Right atrium auricular region (tissue), 2 donors: ENCODE measurements at regions not wholly inside any gene's neighbourhood (a gene's known extent, or its start where the extent isn't known, plus 50 kb on each side); places are given as distances from the start of the nearest gene placed in this dataset.

Experiments
- DNase-seq: peaks from one replicate; pipeline ENCODE4 v3.0.0-alpha.2; 2019; ENCODE audit warnings: low spot score
- H3K27ac ChIP-seq, 2 donors: fragments of 200-600 bp; sonication (generic); 1 replicate in 1 of 2; 2 replicates in 1 of 2; pipeline ENCODE4 v1.5.1; 2016 to 2019
- H3K27me3 ChIP-seq, 2 donors: fragments of 200-600 bp; sonication (generic); one replicate each; pipeline versions ENCODE4 v1.5.1 to v1.6.0; 2017 to 2019
- H3K36me3 ChIP-seq: fragments of 200-600 bp; sonication (generic); one replicate; pipeline ENCODE4 v1.5.1; 2016
- H3K4me1 ChIP-seq, 2 donors: fragments of 200-600 bp; sonication (generic); one replicate each; pipeline versions ENCODE4 v1.5.1 to v1.6.0; 2017 to 2019
- H3K4me3 ChIP-seq, 2 donors: fragments of 200-600 bp; sonication (generic); 1 replicate in 1 of 2; 2 replicates in 1 of 2; pipeline ENCODE4 v1.5.1; 2017 to 2019; ENCODE audit warnings: mild to moderate bottlenecking in 1 of 2, moderate library complexity in 1 of 2
- H3K9me3 ChIP-seq, 2 donors: fragments of 200-600 bp; sonication (generic); one replicate each; pipeline ENCODE4 v1.5.1; 2019
- TF ChIP-seq, protein P1 (sequence below), 2 donors: fragments of 200-600 bp; sonication (generic); IDR thresholded peaks; one replicate each; pipeline ENCODE4 v1.5.1; 2019; ENCODE audit warnings: antibody characterized with exemption in 2 of 2

DNA sequence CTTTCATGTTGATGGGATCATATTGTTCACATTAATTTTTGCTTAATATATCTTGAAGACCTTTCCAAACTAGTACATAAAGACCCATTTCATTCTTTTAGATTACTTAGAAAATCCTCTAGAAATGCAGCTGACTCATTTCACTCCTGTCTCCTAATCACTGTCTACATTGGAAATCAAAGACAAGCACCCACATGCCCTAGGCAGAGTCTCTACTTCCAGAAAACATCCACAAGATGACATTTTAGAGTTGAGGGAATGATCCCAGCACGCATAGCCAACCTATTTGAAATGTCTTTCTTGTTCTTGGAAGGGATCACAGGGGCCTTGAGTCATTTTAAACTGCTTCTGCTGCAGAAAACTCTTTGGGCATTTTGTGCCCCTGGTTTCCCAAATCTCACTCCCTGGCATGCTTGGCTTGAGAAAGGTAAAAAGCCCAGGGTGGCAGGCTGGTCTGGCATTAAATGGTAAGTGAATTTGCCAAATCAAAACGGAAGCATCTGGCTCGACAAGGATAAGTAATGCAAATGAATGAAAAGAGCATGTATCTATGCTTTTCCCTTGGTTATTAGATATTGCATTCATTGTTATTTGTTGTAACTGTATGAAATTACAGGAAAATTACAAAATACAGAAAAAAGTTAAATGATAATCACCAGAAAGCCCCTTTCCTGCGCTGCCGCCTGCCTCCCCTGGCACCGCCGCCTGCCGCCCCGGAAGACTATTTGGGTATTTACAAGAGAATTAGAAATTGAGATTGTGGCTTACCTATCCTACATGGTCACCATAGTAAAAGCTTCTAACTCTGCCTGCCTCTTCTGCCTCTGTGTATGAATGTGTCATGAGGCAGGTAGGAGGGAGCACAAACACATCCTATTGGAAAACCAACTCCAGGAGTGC lies 225.3 kb downstream of the PTEN start:
- H3K36me3 ChIP-seq: no peaks in the 10 kb centered on the region

DNA sequence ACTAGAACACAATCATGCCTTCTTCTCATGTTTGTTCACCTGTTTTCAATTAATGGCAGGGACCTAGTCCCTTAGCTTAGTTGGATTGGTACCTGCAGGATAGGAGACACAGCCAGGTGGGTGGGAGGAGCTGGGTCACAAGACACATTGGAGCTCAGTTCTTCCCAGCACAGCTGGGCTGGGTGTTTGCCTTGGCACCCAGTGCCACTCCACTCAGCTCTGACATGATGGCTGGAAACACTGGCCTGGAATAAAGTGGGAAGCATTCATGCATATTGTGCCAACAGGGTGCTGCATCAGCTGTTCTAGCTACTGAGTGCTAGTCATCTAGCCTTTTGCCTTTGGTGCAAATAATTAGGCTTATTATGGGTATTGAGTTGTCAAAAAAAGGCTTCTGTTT lies 226.1 kb downstream of the PTEN start:
- H3K27ac ChIP-seq: no peak overlapping the region

More for the DNA sequence above, 225.3 kb downstream of the PTEN start:
- H3K9me3 ChIP-seq: no peaks in the 10 kb centered on the region
- peaks cover 0 to 7% of the 10 kb centered on the region in 2 donors for H3K4me1 ChIP-seq
- DNase-seq: no peak
- no peaks in the 10 kb centered on the region for H3K27me3 ChIP-seq
- no peak overlapping the region for H3K27ac ChIP-seq
- TF ChIP-seq, protein P1, sequence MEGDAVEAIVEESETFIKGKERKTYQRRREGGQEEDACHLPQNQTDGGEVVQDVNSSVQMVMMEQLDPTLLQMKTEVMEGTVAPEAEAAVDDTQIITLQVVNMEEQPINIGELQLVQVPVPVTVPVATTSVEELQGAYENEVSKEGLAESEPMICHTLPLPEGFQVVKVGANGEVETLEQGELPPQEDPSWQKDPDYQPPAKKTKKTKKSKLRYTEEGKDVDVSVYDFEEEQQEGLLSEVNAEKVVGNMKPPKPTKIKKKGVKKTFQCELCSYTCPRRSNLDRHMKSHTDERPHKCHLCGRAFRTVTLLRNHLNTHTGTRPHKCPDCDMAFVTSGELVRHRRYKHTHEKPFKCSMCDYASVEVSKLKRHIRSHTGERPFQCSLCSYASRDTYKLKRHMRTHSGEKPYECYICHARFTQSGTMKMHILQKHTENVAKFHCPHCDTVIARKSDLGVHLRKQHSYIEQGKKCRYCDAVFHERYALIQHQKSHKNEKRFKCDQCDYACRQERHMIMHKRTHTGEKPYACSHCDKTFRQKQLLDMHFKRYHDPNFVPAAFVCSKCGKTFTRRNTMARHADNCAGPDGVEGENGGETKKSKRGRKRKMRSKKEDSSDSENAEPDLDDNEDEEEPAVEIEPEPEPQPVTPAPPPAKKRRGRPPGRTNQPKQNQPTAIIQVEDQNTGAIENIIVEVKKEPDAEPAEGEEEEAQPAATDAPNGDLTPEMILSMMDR (IDR thresholded peaks at IDR 0.05): no peak
- no peak overlapping the region for H3K4me3 ChIP-seq

DNA sequence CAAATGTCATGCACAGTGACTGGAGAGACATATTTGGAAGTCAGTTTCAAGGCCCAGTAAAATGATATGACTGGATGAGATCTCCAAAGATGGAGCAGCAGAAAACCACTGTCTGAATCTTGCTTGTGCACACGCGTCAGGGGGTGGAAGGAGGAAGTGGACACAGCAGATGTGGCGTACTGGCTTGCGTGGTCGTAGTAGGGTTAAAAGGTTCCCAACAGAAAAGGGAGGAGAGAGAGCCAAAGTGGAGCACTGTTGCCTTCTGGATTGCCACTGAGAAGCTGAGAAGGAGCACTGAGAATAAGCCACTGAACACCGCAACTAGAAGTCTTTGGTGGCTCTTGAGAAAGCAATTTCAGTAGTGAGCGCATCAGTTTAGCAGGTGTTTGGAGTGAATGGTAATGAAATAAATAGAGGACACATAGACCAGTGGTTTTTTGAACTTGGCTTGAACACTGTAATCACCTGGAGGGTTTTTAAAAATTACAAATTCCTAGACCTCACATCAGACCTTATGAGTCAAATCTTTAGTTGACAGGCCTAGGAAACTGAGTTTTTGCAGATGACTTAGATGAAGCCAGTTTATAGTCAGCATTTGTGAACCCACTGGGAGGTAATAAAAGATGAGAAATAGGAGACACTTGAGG lies 227.3 kb downstream of the PTEN start:
- DNase-seq: no peak
- H3K9me3 ChIP-seq: no peaks in the 10 kb centered on the region
- H3K27me3 ChIP-seq: no peaks in the 10 kb centered on the region
- H3K36me3 ChIP-seq: no peaks in the 10 kb centered on the region
- H3K4me3 ChIP-seq: no peak overlapping the region
- TF ChIP-seq, protein P1 (IDR thresholded peaks at IDR 0.05): no peak
- H3K27ac ChIP-seq: no peak overlapping the region
- H3K4me1 ChIP-seq: peaks cover 0 to 13% of the 10 kb centered on the region in 2 donors

More for the DNA sequence above, 226.1 kb downstream of the PTEN start:
- H3K9me3 ChIP-seq: no peaks in the 10 kb centered on the region
- DNase-seq: no peak
- H3K4me1 ChIP-seq: peaks cover 0 to 7% of the 10 kb centered on the region in 2 donors
- H3K4me3 ChIP-seq: no peak overlapping the region
- H3K36me3 ChIP-seq: no peaks in the 10 kb centered on the region
- TF ChIP-seq, protein P1 (IDR thresholded peaks at IDR 0.05): no peak
- H3K27me3 ChIP-seq: no peaks in the 10 kb centered on the region

DNA sequence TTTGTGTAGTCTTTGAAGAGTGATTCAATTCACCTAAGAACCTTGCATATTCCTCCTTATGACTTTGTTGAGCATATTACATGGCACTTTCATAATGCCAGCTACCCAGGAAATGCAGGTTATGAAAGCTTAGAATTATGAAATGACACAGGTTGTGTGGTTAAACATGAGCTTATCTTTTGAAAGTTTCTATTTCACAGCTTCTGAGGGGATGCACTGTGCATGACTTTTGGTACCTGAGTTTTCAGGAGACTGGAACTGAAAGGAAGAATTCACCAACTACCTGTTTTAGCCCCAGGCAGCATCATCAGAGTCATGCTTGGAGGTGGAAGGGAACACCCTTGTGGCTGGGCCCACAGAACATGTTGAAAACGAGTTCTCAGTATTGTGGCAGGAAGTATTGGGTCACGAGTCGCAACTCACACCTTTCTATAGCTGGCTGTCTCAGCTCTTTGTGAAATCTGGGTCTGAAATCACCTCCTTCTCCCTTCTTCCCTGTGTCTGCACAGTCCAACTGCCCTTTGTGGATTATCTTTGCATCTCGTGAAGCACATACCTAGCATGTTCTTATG lies 228.2 kb downstream of the PTEN start:
- Histone ChIP-seq H3K9me3 (no peaks in the 10 kb centered on the region), H3K27ac (no peak overlapping the region), H3K27me3 (no peaks in the 10 kb centered on the region), H3K36me3 (no peaks in the 10 kb centered on the region), H3K4me3 (no peak overlapping the region), H3K4me1 (peaks cover 0 to 13% of the 10 kb centered on the region in 2 donors)
- TF ChIP-seq, protein P1 (IDR thresholded peaks at IDR 0.05): no peak
- no peak for DNase-seq

DNA sequence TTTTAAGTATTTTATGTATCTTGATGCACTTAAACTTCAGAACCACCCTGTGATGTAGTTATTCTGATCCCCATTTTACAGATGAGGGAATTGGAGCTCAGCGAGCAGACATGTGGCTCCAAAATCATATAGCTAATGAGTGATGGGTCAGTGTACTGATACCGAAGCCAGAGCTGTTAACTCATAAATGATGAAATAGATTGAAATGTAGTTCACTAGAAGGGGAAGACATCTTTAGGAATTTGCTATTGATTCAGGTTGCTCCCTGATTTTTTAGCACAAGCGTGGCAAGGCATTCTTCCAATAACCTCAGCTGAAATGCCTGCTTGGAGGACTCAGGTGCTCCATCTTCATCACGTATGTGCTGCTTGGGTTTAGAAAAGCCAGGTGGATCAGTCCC lies 228.8 kb downstream of the PTEN start:
- Histone ChIP-seq H3K4me1 (peaks cover 0 to 13% of the 10 kb centered on the region in 2 donors), H3K27me3 (no peaks in the 10 kb centered on the region), H3K4me3 (no peak overlapping the region), H3K27ac (no peak overlapping the region), H3K9me3 (no peaks in the 10 kb centered on the region), H3K36me3 (no peaks in the 10 kb centered on the region)
- TF ChIP-seq, protein P1 (IDR thresholded peaks at IDR 0.05): no peak
- DNase-seq: no peak
